K562 (cell line): ENCODE measurements at regions not wholly inside any gene's neighbourhood (a gene's known extent, or its start where the extent isn't known, plus 50 kb on each side); places are given as distances from the start of the nearest gene placed in this dataset.

Source experiments
- ATAC-seq: fragments of 200-7000 bp; cut with Tn5 transposase; 3 replicates; pipeline ENCODE4 v1.9.1; 2020; ENCODE audit warnings: moderate library complexity
- BruUV-seq: library from RNA; stranded (reverse); fragments of 400-500 nt; replicated peaks from 2 replicates; lab custom pipeline; 2021; lab: Mats Ljungman, UMichigan
- CTCF ChIA-PET: fragments of 300-600 bp; formaldehyde crosslinking; extraction: SDS; loops from one replicate; lab custom pipeline; 2021; ENCODE audit warnings: low intra/inter-chr PET ratio; lab: Yijun Ruan, JAX
- POLR2A ChIA-PET: fragments of 300-600, 350-650 bp; sonication (Branson Sonifier 250); formaldehyde crosslinking; extraction: SDS; loops from one replicate; lab custom pipeline; 2021; ENCODE audit warnings: antibody characterized with exemption, inconsistent platforms; lab: Yijun Ruan, JAX
- DNase-seq, 4 experiments: peaks; one replicate each; pipeline versions ENCODE4 v3.0.0 to v3.0.0-alpha.2; 2011 to 2018; ENCODE audit warnings: low spot score in 3 of 4, mixed read lengths in 3 of 4; ENCODE audit errors: extremely low read depth in 1 of 4
- FAIRE-seq: peaks from 2 replicates; lab custom pipeline; 2011; peaks lifted over from hg19 to GRCh38; lab: Jason Lieb, UNC
- H2AFZ ChIP-seq: 2 replicates; pipeline ENCODE4 v1.6.0; 2011; ENCODE audit warnings: low read depth, low read length, control low read depth, inconsistent platforms
- H3K27ac ChIP-seq: fragments of 200-600 bp; 3 replicates; pipeline ENCODE4 v1.8.0; 2011; ENCODE audit warnings: low read depth, mild to moderate bottlenecking, control low read depth, inconsistent platforms, low read length, moderate library complexity, mixed read lengths; ENCODE audit errors: extremely low read depth
- H3K27me3 ChIP-seq, 2 experiments: fragments of 300-600 bp in 1 of 2; 2 replicates in 1 of 2; 3 replicates in 1 of 2; pipeline versions ENCODE4 v1.6.0 to v1.8.0; 2011; ENCODE audit warnings: inconsistent platforms in 2 of 2, low read length in 2 of 2, mild to moderate bottlenecking in 1 of 2, mixed read lengths in 1 of 2, moderate library complexity in 1 of 2; ENCODE audit not compliant: control insufficient read depth in 2 of 2, insufficient read depth in 2 of 2
- H3K36me3 ChIP-seq: fragments of 300-600 bp; 3 replicates; pipeline ENCODE4 v1.8.0; 2011; ENCODE audit warnings: mild to moderate bottlenecking, low read length, inconsistent platforms; ENCODE audit not compliant: control insufficient read depth, insufficient read depth
- H3K4me1 ChIP-seq, 2 experiments: fragments of 200-600 bp in 1 of 2; replicated peaks in 1 of 2; 2 replicates in 1 of 2; 3 replicates in 1 of 2; pipeline versions ENCODE4 v1.5.1 to v1.8.0; 2011; ENCODE audit warnings: inconsistent platforms in 2 of 2, low read length in 2 of 2, mild to moderate bottlenecking in 1 of 2, mixed read lengths in 1 of 2, moderate library complexity in 1 of 2; ENCODE audit not compliant: control insufficient read depth in 2 of 2, insufficient read depth in 2 of 2
- H3K4me2 ChIP-seq: 2 replicates; pipeline ENCODE4 v1.6.1; 2011; ENCODE audit warnings: low read length, control low read depth, inconsistent platforms, mixed read lengths; ENCODE audit not compliant: insufficient read depth
- H3K4me3 ChIP-seq: fragments of 200-600 bp; sonication (generic), shearing (Covaris generic); 2 replicates; pipeline ENCODE4 v1.5.1; 2016; ENCODE audit warnings: control low read depth, inconsistent platforms
- H3K79me2 ChIP-seq: fragments of 200-600 bp; 3 replicates; pipeline ENCODE4 v1.8.0; 2011; ENCODE audit warnings: low read length, inconsistent platforms; ENCODE audit not compliant: control insufficient read depth, insufficient read depth
- H3K9ac ChIP-seq, 2 experiments: 2 replicates each; pipeline versions ENCODE4 v1.6.0 to v1.6.1; 2011; ENCODE audit warnings: low read depth in 2 of 2, low read length in 2 of 2, control low read depth in 1 of 2, inconsistent platforms in 1 of 2, mild to moderate bottlenecking in 1 of 2, mixed read lengths in 1 of 2; ENCODE audit not compliant: insufficient read depth in 1 of 2
- H3K9me1 ChIP-seq: one replicate; pipeline ENCODE4 v1.6.0; 2011; ENCODE audit warnings: inconsistent platforms, mild to moderate bottlenecking, low read length, moderate library complexity; ENCODE audit not compliant: control insufficient read depth, insufficient read depth
- H3K9me3 ChIP-seq: replicated peaks from 2 replicates; pipeline ENCODE4 v1.5.1; 2011; ENCODE audit warnings: low read depth, low read length, inconsistent platforms; ENCODE audit not compliant: control insufficient read depth, insufficient read depth
- H4K20me1 ChIP-seq: replicated peaks from 2 replicates; pipeline ENCODE4 v1.6.1; 2011; ENCODE audit warnings: low read length, inconsistent platforms, mixed read lengths; ENCODE audit not compliant: control insufficient read depth, insufficient read depth
- CREM ChIP-seq: IDR thresholded peaks from 2 replicates; pipeline ENCODE4 v1.6.1; 2014; ENCODE audit warnings: antibody characterized with exemption, low read depth
- DNMT1 ChIP-seq: fragments of 450-650 bp; IDR thresholded peaks from 2 replicates; pipeline ENCODE4 v1.6.1; 2016; ENCODE audit warnings: antibody characterized with exemption, mild to moderate bottlenecking
- FOXA3 ChIP-seq, 2 experiments: fragments of 450-650 bp in 1 of 2; sonication (generic) in 1 of 2; formaldehyde crosslinking; IDR thresholded peaks in 1 of 2; conservative IDR thresholded peaks in 1 of 2; 2 replicates each; pipeline versions ENCODE4 v1.4.0 to v1.8.0; 2020 to 2022; ENCODE audit warnings: mild to moderate bottlenecking in 2 of 2, missing genetic modification reagents in 1 of 2
- HLTF ChIP-seq: fragments of 450-650 bp; IDR thresholded peaks from 2 replicates; pipeline ENCODE4 v1.6.1; 2016
- HNRNPLL ChIP-seq: fragments of 200-400 bp; formaldehyde crosslinking; IDR thresholded peaks from 2 replicates; pipeline ENCODE4 v1.6.1; 2017; ENCODE audit warnings: low read length, low read depth, mild to moderate bottlenecking; ENCODE audit not compliant: poor library complexity, severe bottlenecking
- MYBL2 ChIP-seq, 2 experiments: fragments of 450-650 bp in 1 of 2; sonication (generic) in 1 of 2; formaldehyde crosslinking in 1 of 2; IDR thresholded peaks; 2 replicates each; pipeline versions ENCODE4 v1.6.1 to v1.8.1; 2017 to 2022; ENCODE audit warnings: borderline replicate concordance in 1 of 2, inconsistent platforms in 1 of 2, low read depth in 1 of 2, mild to moderate bottlenecking in 1 of 2, missing genetic modification reagents in 1 of 2, moderate library complexity in 1 of 2
- SETDB1 ChIP-seq: IDR thresholded peaks from one replicate; pipeline ENCODE4 v1.6.1; 2012; ENCODE audit warnings: low read length, control low read depth, inconsistent platforms
- SMARCB1 ChIP-seq: IDR thresholded peaks from 2 replicates; pipeline ENCODE4 v1.6.1; 2011; ENCODE audit warnings: improper control_type of control experiment, low read depth; ENCODE audit not compliant: insufficient read length
- STAT5B ChIP-seq: fragments of 250-450 bp; sonication (Bioruptor Pico); IDR thresholded peaks from 2 replicates; pipeline ENCODE4 v1.8.0; 2021; ENCODE audit warnings: mild to moderate bottlenecking, inconsistent platforms
- TEAD1 ChIP-seq, 2 experiments: fragments of 450-650 bp in 1 of 2; sonication (generic) in 1 of 2; formaldehyde crosslinking; IDR thresholded peaks; 2 replicates each; pipeline versions ENCODE4 v1.4.0 to v1.8.0; 2020 to 2022; ENCODE audit warnings: mild to moderate bottlenecking in 2 of 2, missing genetic modification reagents in 1 of 2
- ZFP36 ChIP-seq: fragments of 150-350 bp; IDR thresholded peaks from 2 replicates; pipeline ENCODE4 v1.6.1; 2018; ENCODE audit warnings: low read length, low read depth; ENCODE audit not compliant: partially characterized antibody
- ZKSCAN1 ChIP-seq: fragments of 150-350 bp; IDR thresholded peaks from 2 replicates; pipeline ENCODE4 v1.6.1; 2016; ENCODE audit warnings: low read depth, low read length
- ZKSCAN3 ChIP-seq: fragments of 250-450 bp; sonication (Bioruptor Pico); IDR thresholded peaks from 2 replicates; pipeline ENCODE4 v1.4.0; 2020
- ZNF23 ChIP-seq: fragments of 250-450 bp; sonication (Bioruptor Pico); IDR thresholded peaks from 2 replicates; pipeline ENCODE4 v1.4.0; 2020; ENCODE audit warnings: mild to moderate bottlenecking
- ZNF696 ChIP-seq: fragments of 250-450 bp; sonication (Bioruptor Pico); conservative IDR thresholded peaks from 2 replicates; pipeline ENCODE4 v1.4.0; 2020; ENCODE audit warnings: mild to moderate bottlenecking, moderate library complexity
- ZNF764 ChIP-seq: fragments of 250-450 bp; sonication (Bioruptor Pico); IDR thresholded peaks from 2 replicates; pipeline ENCODE4 v1.4.0; 2020; ENCODE audit warnings: low read depth, mild to moderate bottlenecking, moderate library complexity
- whole genome bisulfite sequencing: fragments of 100-300 bp; shearing (Covaris generic); methylation state at CpG from one replicate; pipeline ENCODE4 v1.1.6; 2016; ENCODE audit warnings: low coverage, mixed read lengths; ENCODE audit not compliant: insufficient coverage; ENCODE audit errors: missing lambda C conversion rate; 5-methylcytosine and 5-hydroxymethylcytosine counted together
- in situ Hi-C: fragments of 300-500 bp; cut with MboI; formaldehyde crosslinking; loops from 4 replicates; pipeline ENCODE4 v1.15.0; 2018; ENCODE audit warnings: inconsistent platforms, mixed read lengths
- intact Hi-C: fragments of 100-400 bp; cut with micrococcal nuclease; formaldehyde crosslinking; loops from 2 replicates; pipeline ENCODE4 v1.14.2; 2022
- TF ChIP-seq, protein P1 (sequence below): fragments of 250-450 bp; sonication (Bioruptor Pico); IDR thresholded peaks from 2 replicates; pipeline ENCODE4 v1.5.0; 2021; ENCODE audit warnings: mild to moderate bottlenecking, moderate library complexity
- TF ChIP-seq, protein P2 (sequence below): fragments of 450-650 bp; IDR thresholded peaks from 2 replicates; pipeline ENCODE4 v1.6.1; 2016; ENCODE audit warnings: missing biosample characterization, missing genetic modification characterization

DNA sequence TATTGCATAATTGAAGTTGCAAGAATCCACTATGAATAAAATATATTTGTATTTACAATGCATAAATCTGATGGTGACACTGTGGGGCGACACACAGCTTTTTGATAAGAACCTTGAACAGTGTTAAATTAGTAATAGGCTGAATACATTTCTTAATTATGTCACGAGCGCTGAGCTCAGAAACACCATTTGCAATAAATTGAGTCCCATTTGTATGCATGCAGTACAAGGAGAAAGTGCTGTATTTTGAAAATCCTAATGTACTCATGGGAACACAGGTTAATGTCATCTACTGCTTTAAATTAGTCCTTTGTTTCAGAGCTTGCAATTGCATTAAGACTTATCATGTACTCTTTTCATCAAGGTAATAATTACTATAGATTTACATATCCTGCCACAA is 579.5 kb downstream of the RBFOX1 start:
- Histone ChIP-seq H4K20me1 (no peaks in the 10 kb centered on the region; the same call in 1 of the 2 replicates), H3K4me3 (no peak overlapping the region), H3K27ac (no peak overlapping the region), H3K9me1 (no peaks in the 10 kb centered on the region), H2AFZ (no peak overlapping the region), H3K9me3 (no peaks in the 10 kb centered on the region), H3K4me1 (no peaks in the 10 kb centered on the region), H3K27me3 (no peaks in the 10 kb centered on the region), H3K79me2 (no peaks in the 10 kb centered on the region), H3K4me2 (no peak overlapping the region), H3K36me3 (peaks cover 24% of the 10 kb centered on the region; the same call in 2 of the 3 replicates), H3K9ac (no peak overlapping the region)
- FAIRE-seq (no peak), ATAC-seq (no peak), DNase-seq (no peak)
- POLR2A ChIA-PET = interaction anchor here (1.0 kb wide), 1 partner anchor 28 kb away, joined by 3 read pairs; no protein-coding TSS in a partner anchor
- CTCF ChIA-PET = no interaction called here
- TF ChIP-seq MYBL2 (IDR thresholded peaks at IDR 0.05; ENCODE audit: low read depth) (no peak), MYBL2 (CRISPR knock-in tag; IDR thresholded peaks at IDR 0.05; ENCODE audit: borderline replicate concordance) (no peak), STAT5B (CRISPR knock-in tag) (no peak), HNRNPLL (no peak), TEAD1 (CRISPR knock-in tag; IDR thresholded peaks at IDR 0.05) (no peak), ZKSCAN3 (CRISPR knock-in tag) (no peak), DNMT1 (no peak), ZNF764 (CRISPR knock-in tag) (no peak), SMARCB1 (no peak), ZNF23 (no peak), SETDB1 (no peak), ZKSCAN1 (no peak), CREM (no peak), FOXA3 (CRISPR knock-in tag; conservative IDR thresholded peaks at IDR 0.05 in 1 of 2, IDR thresholded peaks at IDR 0.05 in 1 of 2) (no peak), HLTF (no peak), ZNF696 (CRISPR knock-in tag) (no peak), ZFP36 (no peak)
- TF ChIP-seq, protein P1, sequence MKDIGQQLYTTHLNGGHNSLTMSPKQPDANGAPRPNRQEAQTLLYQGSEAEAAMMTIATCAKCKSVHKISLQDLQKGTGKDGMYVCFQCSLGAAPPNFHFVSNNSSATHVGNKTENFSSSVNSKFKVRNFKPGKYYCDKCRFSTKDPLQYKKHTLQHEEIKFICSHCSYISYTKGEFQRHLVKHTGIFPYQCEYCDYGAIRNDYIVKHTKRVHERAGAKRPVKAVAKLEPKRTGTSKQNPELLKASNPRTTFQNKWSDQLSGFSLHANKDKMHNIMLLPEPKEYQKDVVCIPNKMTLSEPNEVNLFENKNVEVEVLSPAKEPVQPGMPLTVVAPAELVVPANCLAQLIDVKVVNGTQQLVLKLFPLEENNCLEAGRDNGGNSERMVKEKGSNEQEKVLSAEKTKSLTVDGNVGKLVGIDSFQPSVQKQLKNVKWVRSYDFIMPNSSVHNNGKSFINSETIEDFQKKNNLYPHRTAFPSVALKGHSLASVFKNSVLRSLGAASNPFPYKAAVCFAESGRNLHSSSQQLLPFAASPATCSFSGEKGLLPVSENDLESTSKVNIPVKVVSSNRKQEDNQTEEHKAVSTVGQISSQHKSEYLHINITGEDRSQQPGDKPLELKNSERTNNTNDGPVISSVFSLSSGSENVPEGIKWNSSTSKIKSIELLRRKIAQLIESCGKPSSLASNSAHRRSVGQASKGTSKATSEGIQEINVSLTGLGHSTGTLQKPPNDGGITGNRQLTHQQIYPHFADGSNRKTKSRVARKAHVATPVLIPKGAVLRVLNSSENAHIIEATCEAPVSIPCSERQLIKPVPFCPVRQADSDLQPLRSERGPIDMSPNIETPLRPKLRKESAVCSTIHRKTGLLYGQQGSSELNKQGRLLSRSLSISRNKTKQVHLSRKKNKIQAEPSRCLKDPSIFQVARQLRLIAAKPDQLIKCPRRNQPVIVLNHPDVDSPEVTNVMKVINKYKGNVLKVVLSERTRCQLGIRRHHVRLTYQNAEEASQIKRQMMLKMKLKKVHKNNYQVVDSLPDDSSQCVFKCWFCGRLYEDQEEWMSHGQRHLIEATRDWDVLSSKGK (CRISPR knock-in tag) = no peak
- TF ChIP-seq, protein P2, sequence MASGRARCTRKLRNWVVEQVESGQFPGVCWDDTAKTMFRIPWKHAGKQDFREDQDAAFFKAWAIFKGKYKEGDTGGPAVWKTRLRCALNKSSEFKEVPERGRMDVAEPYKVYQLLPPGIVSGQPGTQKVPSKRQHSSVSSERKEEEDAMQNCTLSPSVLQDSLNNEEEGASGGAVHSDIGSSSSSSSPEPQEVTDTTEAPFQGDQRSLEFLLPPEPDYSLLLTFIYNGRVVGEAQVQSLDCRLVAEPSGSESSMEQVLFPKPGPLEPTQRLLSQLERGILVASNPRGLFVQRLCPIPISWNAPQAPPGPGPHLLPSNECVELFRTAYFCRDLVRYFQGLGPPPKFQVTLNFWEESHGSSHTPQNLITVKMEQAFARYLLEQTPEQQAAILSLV (tag) = no peak
- intact Hi-C loops = no loop called here
- BruUV-seq = no TSS peak
- in situ Hi-C loops = no loop called here
- WGBS = 96% methylated on average over 3 of the region's 3 CpGs
